Endothelial cell of umbilical vein (primary cell): ENCODE measurements at regions not wholly inside any gene's neighbourhood (a gene's known extent, or its start where the extent isn't known, plus 50 kb on each side); places are given as distances from the start of the nearest gene placed in this dataset.

Source experiments
- BruUV-seq: library from RNA; stranded (reverse); fragments of 400-500 nt; replicated peaks from 2 replicates; lab custom pipeline; 2021; lab: Mats Ljungman, UMichigan
- CTCF ChIA-PET: fragments of 300-600, 350-600 bp; sonication (Branson Sonifier 250); formaldehyde crosslinking; loops from one replicate; lab custom pipeline; 2021; ENCODE audit warnings: antibody characterized with exemption, inconsistent platforms; lab: Charles Lee
- POLR2A ChIA-PET: fragments of 300-600, 350-600 bp; sonication (Branson Sonifier 250); formaldehyde crosslinking; loops from one replicate; lab custom pipeline; 2021; ENCODE audit warnings: antibody characterized with exemption, inconsistent platforms; lab: Charles Lee
- DNase-seq: peaks from one replicate; pipeline ENCODE4 v3.0.0-alpha.2; 2011; ENCODE audit warnings: low read depth, low spot score
- FAIRE-seq: peaks from 2 replicates; lab custom pipeline; 2011; peaks lifted over from hg19 to GRCh38; lab: Jason Lieb, UNC
- H2AFZ ChIP-seq: 2 replicates; pipeline ENCODE4 v1.6.0; 2012; ENCODE audit warnings: low read depth, low read length, control low read depth, inconsistent platforms
- H3K27ac ChIP-seq: 2 replicates; pipeline ENCODE4 v1.5.1; 2011; ENCODE audit warnings: low read depth, mild to moderate bottlenecking, control low read depth, low read length, moderate library complexity; ENCODE audit not compliant: insufficient read depth
- H3K27me3 ChIP-seq, 2 experiments: 2 replicates each; pipeline versions ENCODE4 v1.6.0 to v1.6.1; 2011; ENCODE audit warnings: low read length in 2 of 2, mixed read lengths in 1 of 2; ENCODE audit not compliant: control insufficient read depth in 2 of 2, insufficient read depth in 2 of 2
- H3K36me3 ChIP-seq, 2 experiments: 2 replicates in 1 of 2; 3 replicates in 1 of 2; pipeline ENCODE4 v1.5.1; 2011; ENCODE audit warnings: low read length in 2 of 2, mild to moderate bottlenecking in 1 of 2, moderate library complexity in 1 of 2; ENCODE audit not compliant: control insufficient read depth in 2 of 2, insufficient read depth in 2 of 2; ENCODE audit errors: extremely low read depth in 1 of 2
- H3K4me1 ChIP-seq: 3 replicates; pipeline ENCODE4 v1.5.1; 2011; ENCODE audit warnings: mild to moderate bottlenecking, low read length; ENCODE audit not compliant: control insufficient read depth, insufficient read depth; ENCODE audit errors: extremely low read depth
- H3K4me2 ChIP-seq: 2 replicates; pipeline ENCODE4 v1.6.1; 2011; ENCODE audit warnings: low read length, control low read depth, mixed read lengths; ENCODE audit not compliant: insufficient read depth
- H3K4me3 ChIP-seq, 3 experiments: fragments of 200-600 bp in 1 of 3; sonication (generic), shearing (Covaris generic) in 1 of 3; replicated peaks in 1 of 3; 2 replicates each; pipeline ENCODE4 v1.5.1; 2011 to 2016; ENCODE audit warnings: control low read depth in 3 of 3, low read length in 3 of 3, mild to moderate bottlenecking in 2 of 3, inconsistent platforms in 1 of 3, low read depth in 1 of 3, moderate library complexity in 1 of 3; ENCODE audit not compliant: insufficient read depth in 1 of 3
- H3K79me2 ChIP-seq: 2 replicates; pipeline ENCODE4 v1.6.0; 2012; ENCODE audit warnings: low read length, inconsistent platforms; ENCODE audit not compliant: control insufficient read depth, insufficient read depth
- H3K9ac ChIP-seq: replicated peaks from 2 replicates; pipeline ENCODE3; 2011; ENCODE audit warnings: low read length, control low read depth; ENCODE audit not compliant: insufficient read depth; ENCODE audit errors: extremely low read depth
- H3K9me1 ChIP-seq: replicated peaks from 3 replicates; pipeline ENCODE4 v1.6.0; 2011; ENCODE audit warnings: mild to moderate bottlenecking, low read length; ENCODE audit not compliant: control insufficient read depth, insufficient read depth; ENCODE audit errors: extremely low read depth
- H3K9me3 ChIP-seq: replicated peaks from 2 replicates; pipeline ENCODE4 v1.5.1; 2012; ENCODE audit warnings: low read length, inconsistent platforms; ENCODE audit not compliant: control insufficient read depth, insufficient read depth
- H4K20me1 ChIP-seq: replicated peaks from 2 replicates; pipeline ENCODE3; 2011; ENCODE audit warnings: mild to moderate bottlenecking, low read length; ENCODE audit not compliant: control insufficient read depth, insufficient read depth; ENCODE audit errors: extremely low read depth
- CTCF ChIP-seq, 2 donors: IDR thresholded peaks; 1 replicate in 1 of 2; 2 replicates in 1 of 2; pipeline ENCODE4 v1.5.1; 2011; ENCODE audit warnings: low read length in 2 of 2, mild to moderate bottlenecking in 2 of 2, moderate library complexity in 2 of 2, control low read depth in 1 of 2, inconsistent platforms in 1 of 2, low read depth in 1 of 2; ENCODE audit not compliant: insufficient read depth in 1 of 2; ENCODE audit errors: extremely low read depth in 1 of 2
- EZH2 ChIP-seq: IDR thresholded peaks from 2 replicates; pipeline ENCODE4 v1.6.1; 2012; ENCODE audit warnings: borderline replicate concordance, low read depth, mild to moderate bottlenecking, moderate library complexity, low read length, inconsistent platforms; ENCODE audit not compliant: severe bottlenecking
- FOS ChIP-seq: IDR thresholded peaks from 2 replicates; pipeline ENCODE4 v1.6.1; 2011; ENCODE audit warnings: mild to moderate bottlenecking, low read length, moderate library complexity, borderline replicate concordance; ENCODE audit not compliant: insufficient read depth
- GATA2 ChIP-seq: IDR thresholded peaks from 2 replicates; pipeline ENCODE4 v1.7.0; 2011; ENCODE audit warnings: low read depth, mild to moderate bottlenecking, moderate library complexity, mixed read lengths, low read length; ENCODE audit not compliant: insufficient read length, insufficient read depth
- JUN ChIP-seq: IDR thresholded peaks from 2 replicates; pipeline ENCODE4 v1.6.1; 2011; ENCODE audit warnings: borderline replicate concordance, low read depth; ENCODE audit not compliant: insufficient read length, insufficient read depth
- MAX ChIP-seq: IDR thresholded peaks from 2 replicates; pipeline ENCODE4 v1.6.1; 2011; ENCODE audit not compliant: insufficient read depth, insufficient read length
- MYC ChIP-seq: IDR thresholded peaks from one replicate; pipeline ENCODE4 v1.6.1; 2011; ENCODE audit warnings: mild to moderate bottlenecking, low read depth, low read length
- POLR2A ChIP-seq: IDR thresholded peaks from 2 replicates; pipeline ENCODE4 v1.6.1; 2012; ENCODE audit warnings: low read depth, mild to moderate bottlenecking, control low read depth, low read length
- POLR2AphosphoS5 ChIP-seq: IDR thresholded peaks from 2 replicates; pipeline ENCODE4 v1.6.1; 2012; ENCODE audit warnings: low read depth, mild to moderate bottlenecking, control low read depth, low read length, moderate library complexity; ENCODE audit not compliant: insufficient read depth
- dilution Hi-C: fragments of 300-500 bp; cut with MboI; formaldehyde crosslinking; loops from one replicate; pipeline ENCODE4 v1.15.0; 2019; ENCODE audit warnings: low sequenced_read_pairs; ENCODE audit not compliant: extremely low pct_ligation_motif_present
- intact Hi-C: fragments of 100-400 bp; cut with micrococcal nuclease; formaldehyde crosslinking; loops from one replicate; pipeline ENCODE4 v1.10.0; 2022

- DNase-seq (no peak), FAIRE-seq (no peak)
- peaks cover 9% of the 10 kb centered on the region for H3K9me3 ChIP-seq
- TF ChIP-seq JUN (no peak), FOS (no peak), MYC (no peak), POLR2A (no peak), MAX (no peak), GATA2 (no peak), POLR2AphosphoS5 (no peak), EZH2 (no peak), CTCF (IDR thresholded peaks at IDR 0.05; ENCODE audit: extremely low read depth in 1 of 2, insufficient read depth in 1 of 2, low read depth in 1 of 2, low read length in 2 of 2) (no peak)
- H3K4me3 ChIP-seq, result no peak overlapping the region
- H3K4me1 ChIP-seq, result no peaks in the 10 kb centered on the region
- dilution Hi-C loops, result no loop called here
- H3K27ac ChIP-seq, result no peak overlapping the region
- CTCF ChIA-PET, result no interaction called here
- POLR2A ChIA-PET, result no interaction called here
- H3K9me1 ChIP-seq, result no peaks in the 10 kb centered on the region
- H3K36me3 ChIP-seq, result no peaks in the 10 kb centered on the region
- no TSS peak for BruUV-seq
- H2AFZ ChIP-seq, result no peak overlapping the region
- no peaks in the 10 kb centered on the region for H4K20me1 ChIP-seq
- no peaks in the 10 kb centered on the region for H3K27me3 ChIP-seq
- intact Hi-C loops, result no loop called here
- no peak overlapping the region for H3K4me2 ChIP-seq
- H3K79me2 ChIP-seq, result no peaks in the 10 kb centered on the region
- no peak overlapping the region for H3K9ac ChIP-seq
These were observed 340.8 kb upstream of the MTNR1B start for GRCh38 chr11:92628401-92629292.
